ENCODE measurements at regions not wholly inside any gene's neighbourhood (a gene's known extent, or its start where the extent isn't known, plus 50 kb on each side); places are given as distances from the start of the nearest gene placed in this dataset.

GRCh38 chr18:10121028-10121427 is 207.2 kb downstream of the VAPA start:
- CTCF ChIA-PET = no interaction called here

GRCh38 chr18:10121786-10122515 is 208.1 kb downstream of the VAPA start:
- H3K27me3 ChIP-seq (replicated peaks; ENCODE audit: control insufficient read depth, insufficient read depth, low read length) = no peaks in the 10 kb centered on the region; the same call in 1 of the 2 replicates
- no peaks in the 10 kb centered on the region for H3K4me1 ChIP-seq
- H3K4me1 Mint-ChIP-seq (ENCODE audit: low read depth, unreplicated experiment) = peaks cover 5% of the 10 kb centered on the region
- peaks cover 5% of the 10 kb centered on the region; the same call in 1 of the 2 replicates for H3K9me3 ChIP-seq
- H3K36me3 Mint-ChIP-seq (ENCODE audit: insufficient read depth, unreplicated experiment) = no peaks in the 10 kb centered on the region
- no peak for TF ChIP-seq CTCF (IDR thresholded peaks at IDR 0.05; ENCODE audit: insufficient read depth in 1 of 2, low read depth in 1 of 2, low read length in 1 of 2, severe bottlenecking in 1 of 2, unreplicated experiment in 1 of 2)
- no TSS peak for BruUV-seq (replicated peaks)
- no peak overlapping the region for H3K4me3 ChIP-seq (ENCODE audit: low read depth, low read length)
- peaks cover 11% of the 10 kb centered on the region for H3K9me3 Mint-ChIP-seq (ENCODE audit: unreplicated experiment)
- no peak for DNase-seq
- no peak overlapping the region for H3K27ac Mint-ChIP-seq (ENCODE audit: unreplicated experiment)
- H3K27me3 Mint-ChIP-seq (ENCODE audit: insufficient read depth, unreplicated experiment) = no peaks in the 10 kb centered on the region
- H3K4me3 Mint-ChIP-seq (ENCODE audit: unreplicated experiment) = no peak overlapping the region
- intact Hi-C loops (cut with micrococcal nuclease; ENCODE audit: unreplicated experiment) = no loop called here
- POLR2A ChIA-PET = no interaction called here
- CTCF ChIA-PET = interaction anchor here (0.9 kb wide), 1 partner anchor 116 kb away, joined by 3 read pairs; no protein-coding TSS in a partner anchor
- no peaks in the 10 kb centered on the region for H3K36me3 ChIP-seq (ENCODE audit: control insufficient read depth, insufficient read depth, low read length)

More at GRCh38 chr18:10121028-10121427, 207.2 kb downstream of the VAPA start:
- intact Hi-C loops (cut with micrococcal nuclease; ENCODE audit: unreplicated experiment) = no loop called here
- no peak for TF ChIP-seq CTCF (IDR thresholded peaks at IDR 0.05; ENCODE audit: insufficient read depth in 1 of 2, low read depth in 1 of 2, low read length in 1 of 2, severe bottlenecking in 1 of 2, unreplicated experiment in 1 of 2)
- Histone ChIP-seq H3K9me3 (peaks cover 5% of the 10 kb centered on the region; the same call in 1 of the 2 replicates), H3K36me3 (ENCODE audit: control insufficient read depth, insufficient read depth, low read length) (no peaks in the 10 kb centered on the region), H3K27me3 (replicated peaks; ENCODE audit: control insufficient read depth, insufficient read depth, low read length) (no peaks in the 10 kb centered on the region; the same call in 1 of the 2 replicates), H3K4me3 (ENCODE audit: low read depth, low read length) (no peak overlapping the region), H3K4me1 (peaks cover 7% of the 10 kb centered on the region)
- DNase-seq = no peak
- peaks cover 8% of the 10 kb centered on the region for H3K4me1 Mint-ChIP-seq (ENCODE audit: low read depth, unreplicated experiment)
- H3K27me3 Mint-ChIP-seq (ENCODE audit: insufficient read depth, unreplicated experiment) = no peaks in the 10 kb centered on the region
- H3K4me3 Mint-ChIP-seq (ENCODE audit: unreplicated experiment) = no peak overlapping the region
- POLR2A ChIA-PET = no interaction called here
- no TSS peak for BruUV-seq (replicated peaks)
- H3K36me3 Mint-ChIP-seq (ENCODE audit: insufficient read depth, unreplicated experiment) = no peaks in the 10 kb centered on the region
- no peak overlapping the region for H3K27ac Mint-ChIP-seq (ENCODE audit: unreplicated experiment)
- peaks cover 11% of the 10 kb centered on the region for H3K9me3 Mint-ChIP-seq (ENCODE audit: unreplicated experiment)

GRCh38 chr18:10122988-10123950 is 209.5 kb downstream of the VAPA start:
- Mint-ChIP-seq H3K4me1 (ENCODE audit: low read depth, unreplicated experiment) (no peaks in the 10 kb centered on the region), H3K36me3 (ENCODE audit: insufficient read depth, unreplicated experiment) (no peaks in the 10 kb centered on the region), H3K27ac (ENCODE audit: unreplicated experiment) (no peak overlapping the region), H3K4me3 (ENCODE audit: unreplicated experiment) (no peak overlapping the region), H3K9me3 (ENCODE audit: unreplicated experiment) (peaks cover 9% of the 10 kb centered on the region), H3K27me3 (ENCODE audit: insufficient read depth, unreplicated experiment) (no peaks in the 10 kb centered on the region)
- CTCF ChIA-PET = no interaction called here
- peaks cover 5% of the 10 kb centered on the region; the same call in 1 of the 2 replicates for H3K9me3 ChIP-seq
- H3K36me3 ChIP-seq (ENCODE audit: control insufficient read depth, insufficient read depth, low read length) = no peaks in the 10 kb centered on the region
- no TSS peak for BruUV-seq (replicated peaks)
- no peaks in the 10 kb centered on the region; the same call in 1 of the 2 replicates for H3K27me3 ChIP-seq (replicated peaks; ENCODE audit: control insufficient read depth, insufficient read depth, low read length)
- H3K4me1 ChIP-seq = no peaks in the 10 kb centered on the region
- DNase-seq = no peak
- no peak for TF ChIP-seq CTCF (IDR thresholded peaks at IDR 0.05; ENCODE audit: insufficient read depth in 1 of 2, low read depth in 1 of 2, low read length in 1 of 2, severe bottlenecking in 1 of 2, unreplicated experiment in 1 of 2)
- H3K4me3 ChIP-seq (ENCODE audit: low read depth, low read length) = no peak overlapping the region
- POLR2A ChIA-PET = no interaction called here
- intact Hi-C loops (cut with micrococcal nuclease; ENCODE audit: unreplicated experiment) = no loop called here
